Thoracic aorta (tissue), 2 donors: ENCODE measurements at regions not wholly inside any gene's neighbourhood (a gene's known extent, or its start where the extent isn't known, plus 50 kb on each side); places are given as distances from the start of the nearest gene placed in this dataset.

ENCODE experiments used
- ATAC-seq: fragments of 150-250 bp; one replicate; pipeline ENCODE4 v1.8.0; 2017; ENCODE audit warnings: low read depth; ENCODE audit not compliant: insufficient number of reproducible peaks, low FRiP score
- DNase-seq: peaks from one replicate; pipeline ENCODE4 v3.0.0-alpha.2; 2020; ENCODE audit warnings: low spot score
- H3K27ac ChIP-seq, 2 donors: fragments of 200-600 bp; sonication (generic); 1 replicate in 1 of 2; 2 replicates in 1 of 2; pipeline ENCODE4 v1.5.1; 2016; ENCODE audit warnings: mild to moderate bottlenecking in 2 of 2, moderate library complexity in 2 of 2
- H3K27me3 ChIP-seq: fragments of 200-600 bp; sonication (generic); replicated peaks from 2 replicates; pipeline ENCODE4 v1.6.0; 2016; ENCODE audit warnings: mild to moderate bottlenecking; ENCODE audit not compliant: insufficient read depth
- H3K36me3 ChIP-seq: fragments of 200-600 bp; sonication (generic); one replicate; pipeline ENCODE4 v1.5.1; 2016
- H3K4me1 ChIP-seq, 2 donors: fragments of 200-600 bp; sonication (generic); 1 replicate in 1 of 2; 2 replicates in 1 of 2; pipeline versions ENCODE4 v1.5.1 to v1.6.0; 2016; ENCODE audit warnings: low read depth in 2 of 2, mild to moderate bottlenecking in 1 of 2; ENCODE audit not compliant: control insufficient read depth in 1 of 2
- H3K4me3 ChIP-seq: fragments of 200-600 bp; sonication (generic); 2 replicates; pipeline ENCODE4 v1.5.1; 2016; ENCODE audit warnings: mild to moderate bottlenecking
- H3K9me3 ChIP-seq: fragments of 200-600 bp; sonication (generic); 2 replicates; pipeline ENCODE4 v1.5.1; 2016
- TF ChIP-seq, protein P1 (sequence below): fragments of 200-600 bp; sonication (generic); IDR thresholded peaks from one replicate; pipeline ENCODE4 v1.5.1; 2019; ENCODE audit warnings: antibody characterized with exemption

DNA sequence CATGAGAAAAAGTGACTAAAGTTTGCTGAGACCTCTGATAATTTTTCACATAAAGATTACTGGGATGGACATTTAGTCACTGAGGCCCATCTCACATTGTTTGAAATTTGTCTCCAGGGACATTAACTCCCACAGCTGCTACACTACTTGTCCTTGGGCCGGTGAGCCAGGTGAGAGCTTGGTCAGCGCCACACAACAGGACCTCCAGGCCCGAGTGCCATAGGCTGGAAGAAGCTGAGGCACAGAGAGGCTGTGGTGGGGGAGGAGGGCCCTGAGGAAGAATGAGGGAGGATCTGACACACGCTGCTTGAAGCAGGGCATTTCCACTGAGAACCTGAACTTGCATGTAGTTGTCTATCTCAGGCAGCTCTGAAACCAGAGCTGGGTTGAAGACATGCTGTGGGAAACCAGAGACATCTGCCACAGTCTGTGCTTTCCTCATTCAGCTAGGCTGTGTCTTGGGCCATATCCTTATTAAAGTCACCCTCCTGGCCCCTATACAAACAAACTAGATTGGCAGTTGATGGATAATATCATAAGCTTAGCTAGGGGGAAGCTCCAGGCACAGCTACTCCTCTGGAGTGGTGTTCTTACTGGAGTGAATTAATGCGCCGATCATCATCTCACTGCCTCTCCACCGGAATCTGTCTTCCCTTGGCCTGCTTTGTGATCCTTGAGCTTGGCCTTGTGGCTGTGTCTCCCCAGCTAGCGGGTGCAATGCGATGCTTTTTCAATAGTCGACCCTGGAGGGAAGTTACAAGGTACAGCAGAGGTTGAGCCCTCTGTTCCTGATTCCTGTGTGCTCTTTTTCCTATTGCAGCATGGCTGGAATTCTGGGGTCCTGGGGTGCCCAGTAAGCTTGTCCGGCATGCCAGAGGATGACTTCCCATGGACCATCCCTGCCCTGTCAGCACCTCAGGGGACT lies 225.3 kb upstream of the B3GAT1 start:
- Histone ChIP-seq H3K4me3 (no peak overlapping the region), H3K36me3 (no peaks in the 10 kb centered on the region), H3K27ac (no peak overlapping the region), H3K27me3 (no peaks in the 10 kb centered on the region), H3K9me3 (no peaks in the 10 kb centered on the region), H3K4me1 (no peaks in the 10 kb centered on the region)
- TF ChIP-seq, protein P1, sequence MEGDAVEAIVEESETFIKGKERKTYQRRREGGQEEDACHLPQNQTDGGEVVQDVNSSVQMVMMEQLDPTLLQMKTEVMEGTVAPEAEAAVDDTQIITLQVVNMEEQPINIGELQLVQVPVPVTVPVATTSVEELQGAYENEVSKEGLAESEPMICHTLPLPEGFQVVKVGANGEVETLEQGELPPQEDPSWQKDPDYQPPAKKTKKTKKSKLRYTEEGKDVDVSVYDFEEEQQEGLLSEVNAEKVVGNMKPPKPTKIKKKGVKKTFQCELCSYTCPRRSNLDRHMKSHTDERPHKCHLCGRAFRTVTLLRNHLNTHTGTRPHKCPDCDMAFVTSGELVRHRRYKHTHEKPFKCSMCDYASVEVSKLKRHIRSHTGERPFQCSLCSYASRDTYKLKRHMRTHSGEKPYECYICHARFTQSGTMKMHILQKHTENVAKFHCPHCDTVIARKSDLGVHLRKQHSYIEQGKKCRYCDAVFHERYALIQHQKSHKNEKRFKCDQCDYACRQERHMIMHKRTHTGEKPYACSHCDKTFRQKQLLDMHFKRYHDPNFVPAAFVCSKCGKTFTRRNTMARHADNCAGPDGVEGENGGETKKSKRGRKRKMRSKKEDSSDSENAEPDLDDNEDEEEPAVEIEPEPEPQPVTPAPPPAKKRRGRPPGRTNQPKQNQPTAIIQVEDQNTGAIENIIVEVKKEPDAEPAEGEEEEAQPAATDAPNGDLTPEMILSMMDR: no peak
- ATAC-seq (no peak), DNase-seq (no peak)

DNA sequence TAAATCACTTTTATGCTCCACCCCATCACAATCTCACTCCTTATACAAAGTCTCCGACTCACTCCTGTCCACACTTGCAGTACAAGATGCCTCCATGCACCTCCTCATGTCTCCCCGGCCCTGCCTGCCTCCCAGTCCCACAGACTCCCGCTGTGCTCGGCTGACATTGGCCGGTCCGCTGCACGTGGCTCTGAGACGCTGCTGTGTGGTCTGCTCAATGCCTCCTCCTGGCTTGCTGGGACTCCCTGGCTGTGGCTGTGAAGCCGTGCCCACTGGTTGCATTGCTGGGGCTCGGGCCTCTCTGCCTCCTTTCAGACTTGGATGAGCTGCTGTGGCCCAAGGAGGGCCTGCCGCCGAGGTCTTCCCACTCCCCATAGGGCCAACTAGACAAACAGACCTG lies 224.0 kb upstream of the B3GAT1 start:
- no peak for ATAC-seq
- Histone ChIP-seq H3K9me3 (no peaks in the 10 kb centered on the region), H3K4me1 (no peaks in the 10 kb centered on the region), H3K27ac (no peak overlapping the region), H3K36me3 (no peaks in the 10 kb centered on the region), H3K27me3 (no peaks in the 10 kb centered on the region), H3K4me3 (no peak overlapping the region)
- TF ChIP-seq, protein P1: no peak
- no peak for DNase-seq

DNA sequence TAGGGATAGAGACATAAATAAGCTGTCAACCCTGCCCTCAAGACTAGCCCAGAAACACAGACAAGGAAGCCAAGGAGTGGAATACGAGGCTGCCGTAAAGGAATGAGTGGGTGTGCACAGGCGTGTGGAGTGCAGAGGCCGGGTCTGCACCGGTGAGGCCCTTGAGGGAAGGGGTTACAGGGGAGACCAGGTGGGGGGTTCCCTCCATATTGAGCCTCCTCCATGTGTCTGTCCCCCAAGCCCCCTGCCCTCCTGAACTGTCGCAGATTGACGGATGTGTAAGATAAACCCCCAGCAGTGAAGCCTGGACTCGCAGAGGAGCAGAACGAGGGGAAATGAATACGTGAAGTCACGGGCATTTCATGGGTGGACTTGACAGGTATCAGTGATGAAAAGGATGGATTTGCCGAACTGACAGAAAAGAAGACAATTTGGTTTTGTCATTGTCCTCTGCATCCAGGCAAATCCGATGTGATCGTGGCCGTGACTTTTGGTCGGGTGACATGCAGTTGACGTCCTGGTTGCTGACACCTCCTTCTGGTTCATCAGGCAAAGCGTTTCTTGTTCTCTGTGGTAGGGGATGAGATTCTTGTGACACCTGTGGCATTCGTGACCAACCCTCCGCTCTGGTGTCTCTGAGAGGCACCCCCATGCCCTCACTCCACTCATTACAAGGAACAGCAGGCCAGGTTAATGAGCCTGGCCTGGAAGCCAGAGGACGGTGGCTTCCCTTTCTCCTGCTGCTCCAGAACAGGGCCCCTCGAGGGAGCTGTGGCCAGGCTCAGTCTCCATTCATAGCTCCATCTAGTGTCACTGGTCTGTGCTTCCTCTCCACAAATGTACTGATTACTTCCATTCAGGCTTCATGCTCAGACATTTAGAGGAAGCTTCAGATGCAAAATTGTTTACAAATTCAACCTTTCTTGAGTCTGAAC lies 223.1 kb upstream of the B3GAT1 start:
- Histone ChIP-seq H3K4me1 (no peaks in the 10 kb centered on the region), H3K27ac (no peak overlapping the region), H3K4me3 (no peak overlapping the region), H3K36me3 (no peaks in the 10 kb centered on the region), H3K27me3 (no peaks in the 10 kb centered on the region), H3K9me3 (no peaks in the 10 kb centered on the region)
- DNase-seq: no peak
- no peak for ATAC-seq
- TF ChIP-seq, protein P1: no peak

DNA sequence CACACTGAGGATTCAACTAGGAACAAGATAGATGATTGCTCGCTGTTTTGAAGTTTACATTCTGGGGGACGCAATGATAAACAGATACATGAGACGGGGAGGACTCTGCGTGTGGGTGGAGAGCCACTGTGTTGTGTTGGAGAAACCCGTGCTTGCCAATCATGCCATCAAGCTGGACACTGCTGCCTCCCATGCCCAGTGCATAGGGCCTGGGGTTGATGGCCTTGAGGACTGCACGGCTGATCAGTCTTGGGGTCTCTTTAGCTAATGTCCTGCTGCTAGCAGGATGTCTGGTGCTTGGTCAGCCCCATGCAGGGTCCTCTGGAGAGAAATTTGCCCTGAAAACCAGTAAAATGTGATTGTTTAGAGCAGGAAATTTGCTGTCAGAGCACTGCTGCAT lies 221.2 kb upstream of the B3GAT1 start:
- TF ChIP-seq, protein P1: no peak
- Histone ChIP-seq H3K36me3 (no peaks in the 10 kb centered on the region), H3K4me1 (no peaks in the 10 kb centered on the region), H3K27me3 (no peaks in the 10 kb centered on the region), H3K9me3 (no peaks in the 10 kb centered on the region), H3K4me3 (no peak overlapping the region), H3K27ac (no peak overlapping the region)
- DNase-seq (no peak), ATAC-seq (no peak)
